Parathyroid adenoma (tissue), 2 donors: ENCODE measurements at regions not wholly inside any gene's neighbourhood (a gene's known extent, or its start where the extent isn't known, plus 50 kb on each side); places are given as distances from the start of the nearest gene placed in this dataset.

Experiments used
- H2AFZ ChIP-seq: fragments of 300-600 bp; sonication (generic); one replicate; pipeline ENCODE4 v1.7.0; 2017; ENCODE audit warnings: antibody characterized with exemption, mild to moderate bottlenecking
- H3K27ac ChIP-seq: fragments of 300-600 bp; sonication (generic); one replicate; pipeline ENCODE4 v1.7.0; 2017
- H3K27me3 ChIP-seq: fragments of 300-600 bp; sonication (generic); one replicate; pipeline ENCODE4 v1.7.0; 2017; ENCODE audit warnings: low read length; ENCODE audit not compliant: control insufficient read depth, insufficient read depth
- H3K36me3 ChIP-seq: fragments of 300-600 bp; sonication (generic); one replicate; pipeline ENCODE4 v1.7.0; 2017; ENCODE audit warnings: low read length; ENCODE audit not compliant: control insufficient read depth, insufficient read depth
- H3K4me1 ChIP-seq: fragments of 300-600 bp; sonication (generic); one replicate; pipeline ENCODE4 v1.7.0; 2017; ENCODE audit warnings: control low read depth
- H3K4me2 ChIP-seq: fragments of 300-600 bp; sonication (generic); one replicate; pipeline ENCODE4 v1.7.0; 2017; ENCODE audit warnings: low read length
- H3K4me3 ChIP-seq: fragments of 300-600 bp; sonication (generic); one replicate; pipeline ENCODE4 v1.7.0; 2017; ENCODE audit warnings: low read depth, low read length
- H3K79me2 ChIP-seq: fragments of 300-600 bp; sonication (generic); one replicate; pipeline ENCODE4 v1.7.0; 2017; ENCODE audit warnings: control low read depth
- H3K9ac ChIP-seq: fragments of 300-600 bp; sonication (generic); one replicate; pipeline ENCODE4 v1.7.0; 2017; ENCODE audit warnings: mild to moderate bottlenecking
- H3K9me3 ChIP-seq: fragments of 300-600 bp; sonication (generic); one replicate; pipeline ENCODE4 v1.7.0; 2017; ENCODE audit warnings: low read length; ENCODE audit not compliant: control insufficient read depth
- TF ChIP-seq, protein P1 (sequence below): fragments of 300-600 bp; sonication (generic); IDR thresholded peaks from one replicate; pipeline ENCODE4 v1.7.0; 2017; ENCODE audit warnings: antibody characterized with exemption, mild to moderate bottlenecking
- donor health status: primary hyperparathyroidism.

- Histone ChIP-seq H3K4me1 (peaks cover 22% of the 10 kb centered on the region), H3K27me3 (no peaks in the 10 kb centered on the region)
- TF ChIP-seq, protein P1, sequence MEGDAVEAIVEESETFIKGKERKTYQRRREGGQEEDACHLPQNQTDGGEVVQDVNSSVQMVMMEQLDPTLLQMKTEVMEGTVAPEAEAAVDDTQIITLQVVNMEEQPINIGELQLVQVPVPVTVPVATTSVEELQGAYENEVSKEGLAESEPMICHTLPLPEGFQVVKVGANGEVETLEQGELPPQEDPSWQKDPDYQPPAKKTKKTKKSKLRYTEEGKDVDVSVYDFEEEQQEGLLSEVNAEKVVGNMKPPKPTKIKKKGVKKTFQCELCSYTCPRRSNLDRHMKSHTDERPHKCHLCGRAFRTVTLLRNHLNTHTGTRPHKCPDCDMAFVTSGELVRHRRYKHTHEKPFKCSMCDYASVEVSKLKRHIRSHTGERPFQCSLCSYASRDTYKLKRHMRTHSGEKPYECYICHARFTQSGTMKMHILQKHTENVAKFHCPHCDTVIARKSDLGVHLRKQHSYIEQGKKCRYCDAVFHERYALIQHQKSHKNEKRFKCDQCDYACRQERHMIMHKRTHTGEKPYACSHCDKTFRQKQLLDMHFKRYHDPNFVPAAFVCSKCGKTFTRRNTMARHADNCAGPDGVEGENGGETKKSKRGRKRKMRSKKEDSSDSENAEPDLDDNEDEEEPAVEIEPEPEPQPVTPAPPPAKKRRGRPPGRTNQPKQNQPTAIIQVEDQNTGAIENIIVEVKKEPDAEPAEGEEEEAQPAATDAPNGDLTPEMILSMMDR: no peak
Observed at GRCh38 chr9:129483415-129484351, 137.2 kb downstream of the C9orf50 start.

DNA sequence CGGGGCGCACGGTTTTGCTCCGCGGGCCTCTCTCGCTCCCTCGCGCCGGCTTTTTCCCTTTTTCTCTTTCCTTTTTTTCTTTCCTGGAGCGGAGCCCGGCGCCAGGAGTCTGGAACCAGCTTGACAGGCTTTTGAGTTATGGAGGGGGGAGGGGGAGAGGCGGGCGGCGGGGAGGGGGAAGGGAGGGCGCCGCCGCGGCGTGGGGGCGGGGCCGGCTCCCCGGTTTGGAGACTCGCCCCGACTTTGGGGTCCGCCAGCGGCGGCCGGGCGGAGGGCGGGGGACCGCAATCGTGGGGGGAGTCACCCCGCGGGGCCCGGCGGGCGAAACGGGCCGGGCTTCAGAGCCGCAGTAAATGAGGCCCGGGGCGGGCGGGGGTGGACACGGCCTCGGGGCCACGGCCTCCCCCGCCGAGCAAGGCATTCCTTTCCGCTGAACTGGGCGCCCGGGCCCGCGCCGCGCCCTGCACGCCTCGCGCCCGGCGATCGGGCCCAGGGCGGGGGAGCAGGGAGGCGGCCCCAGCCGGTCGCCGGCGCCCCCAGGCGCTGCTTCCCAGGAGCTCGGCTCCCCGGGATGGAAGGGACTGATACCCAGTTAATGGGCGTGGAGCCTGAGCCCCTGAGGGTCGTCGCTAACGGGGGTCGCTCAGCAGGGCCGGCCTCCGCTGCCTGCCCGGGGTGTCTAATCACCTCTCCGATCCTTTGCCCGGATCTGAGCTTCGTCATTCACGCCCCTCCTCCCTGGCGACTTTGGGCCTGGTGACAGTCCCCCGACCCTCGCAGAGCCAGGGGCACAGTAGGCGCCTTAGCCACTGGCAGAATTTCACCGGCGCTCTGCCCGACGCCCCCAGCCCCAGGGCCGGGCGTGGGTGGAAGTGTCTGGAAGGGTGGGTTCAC, 138.1 kb downstream of the C9orf50 start:
- peak overlapping the region; percentile 88 for H2AFZ ChIP-seq
- peak overlapping the region; percentile 85 for H3K4me2 ChIP-seq
- H3K9me3 ChIP-seq: no peaks in the 10 kb centered on the region
- H3K9ac ChIP-seq: peak overlapping the region; percentile 76
- peak overlapping the region; percentile 68 for H3K4me3 ChIP-seq
- peaks cover 20% of the 10 kb centered on the region for H3K4me1 ChIP-seq
- TF ChIP-seq, protein P1: no peak
- no peaks in the 10 kb centered on the region for H3K36me3 ChIP-seq
- H3K27me3 ChIP-seq: no peaks in the 10 kb centered on the region
- H3K27ac ChIP-seq: peak overlapping the region; percentile 100
- no peaks in the 10 kb centered on the region for H3K79me2 ChIP-seq

More at GRCh38 chr9:129483415-129484351, 137.2 kb downstream of the C9orf50 start:
- peak overlapping the region; percentile 55 for H3K4me2 ChIP-seq
- H3K36me3 ChIP-seq: no peaks in the 10 kb centered on the region
- peak overlapping the region; percentile 46 for H3K9ac ChIP-seq
- peak overlapping the region; percentile 88 for H2AFZ ChIP-seq
- H3K4me3 ChIP-seq: peak overlapping the region; percentile 50
- H3K9me3 ChIP-seq: no peaks in the 10 kb centered on the region
- H3K79me2 ChIP-seq: no peaks in the 10 kb centered on the region
- H3K27ac ChIP-seq: peak overlapping the region; percentile 100

- Histone ChIP-seq H3K79me2 (no peaks in the 10 kb centered on the region), H3K4me3 (peak overlapping the region; percentile 68), H3K27ac (peak overlapping the region; percentile 100), H3K27me3 (no peaks in the 10 kb centered on the region), H3K9me3 (no peaks in the 10 kb centered on the region), H2AFZ (peak overlapping the region; percentile 86), H3K9ac (peak overlapping the region; percentile 76), H3K4me2 (peak overlapping the region; percentile 85), H3K36me3 (no peaks in the 10 kb centered on the region), H3K4me1 (peaks cover 16% of the 10 kb centered on the region)
- TF ChIP-seq, protein P1: no peak
Observed at GRCh38 chr9:129481810-129482511, 138.9 kb downstream of the C9orf50 start.

- TF ChIP-seq, protein P1: no peak
- H2AFZ ChIP-seq: no peak overlapping the region
- H3K9me3 ChIP-seq: no peaks in the 10 kb centered on the region
- H3K27ac ChIP-seq: peak overlapping the region; percentile 100
- no peaks in the 10 kb centered on the region for H3K27me3 ChIP-seq
- H3K36me3 ChIP-seq: no peaks in the 10 kb centered on the region
- no peaks in the 10 kb centered on the region for H3K79me2 ChIP-seq
- no peak overlapping the region for H3K4me3 ChIP-seq
- no peak overlapping the region for H3K4me2 ChIP-seq
- H3K4me1 ChIP-seq: peaks cover 16% of the 10 kb centered on the region
- no peak overlapping the region for H3K9ac ChIP-seq
Observed at GRCh38 chr9:129481424-129481809, 139.5 kb downstream of the C9orf50 start.
